ENCODE measurements at regions not wholly inside any gene's neighbourhood (a gene's known extent, or its start where the extent isn't known, plus 50 kb on each side); places are given as distances from the start of the nearest gene placed in this dataset.

- TF ChIP-seq ZNF574 (CRISPR knock-in tag; IDR thresholded peaks at IDR 0.05) (no peak), ZNF350 (CRISPR knock-in tag; IDR thresholded peaks at IDR 0.05; ENCODE audit: borderline replicate concordance, low read depth) (no peak), FOXC1 (CRISPR knock-in tag; IDR thresholded peaks at IDR 0.05; ENCODE audit: borderline replicate concordance) (no peak), CAMTA2 (CRISPR knock-in tag; IDR thresholded peaks at IDR 0.05; ENCODE audit: borderline replicate concordance) (no peak), ZNF460 (CRISPR knock-in tag; IDR thresholded peaks at IDR 0.05; ENCODE audit: borderline replicate concordance) (no peak), ZNF451 (CRISPR knock-in tag; IDR thresholded peaks at IDR 0.05) (no peak), ZBTB42 (CRISPR knock-in tag; IDR thresholded peaks at IDR 0.05) (no peak), ZFP36 (IDR thresholded peaks at IDR 0.05; ENCODE audit: borderline replicate concordance, low read depth, low read length, partially characterized antibody) (no peak), ISL2 (CRISPR knock-in tag; IDR thresholded peaks at IDR 0.05) (peak; percentile 82), HNF4G (IDR thresholded peaks at IDR 0.05; ENCODE audit: borderline replicate concordance, low read depth, low read length) (no peak), HNF4G (CRISPR knock-in tag; IDR thresholded peaks at IDR 0.05; ENCODE audit: borderline replicate concordance, low read depth) (no peak), HIC2 (CRISPR knock-in tag; IDR thresholded peaks at IDR 0.05; ENCODE audit: low read depth) (no peak), REL (CRISPR knock-in tag; conservative IDR thresholded peaks at IDR 0.05) (no peak), TFDP1 (CRISPR knock-in tag; IDR thresholded peaks at IDR 0.05; ENCODE audit: borderline replicate concordance) (no peak), HDAC1 (CRISPR knock-in tag; IDR thresholded peaks at IDR 0.05) (no peak), NR2F2 (IDR thresholded peaks at IDR 0.05; ENCODE audit: borderline replicate concordance, low read depth) (0 out of 2 replicates have a peak, but pooled peaks have one; percentile 24), ZSCAN29 (CRISPR knock-in tag; conservative IDR thresholded peaks at IDR 0.05) (0 out of 2 replicates have a peak, but pooled peaks have one; percentile 78), ZNF12 (CRISPR knock-in tag; IDR thresholded peaks at IDR 0.05) (no peak; the same call in 1 of the 2 replicates), NFE2L2 (IDR thresholded peaks at IDR 0.05; ENCODE audit: low read length) (no peak), SNRNP70 (IDR thresholded peaks at IDR 0.05; ENCODE audit: low read depth, low read length) (no peak), GFI1 (CRISPR knock-in tag; IDR thresholded peaks at IDR 0.05; ENCODE audit: borderline replicate concordance) (no peak), NR2C2 (CRISPR knock-in tag; IDR thresholded peaks at IDR 0.05; ENCODE audit: borderline replicate concordance) (peak; percentile 47; the same call in 1 of the 2 replicates), ESRRA (CRISPR knock-in tag; IDR thresholded peaks at IDR 0.05; ENCODE audit: low read depth) (no peak), FOXP4 (CRISPR knock-in tag; IDR thresholded peaks at IDR 0.05) (peak; percentile 93)
Observed at GRCh38 chr6:144652292-144652891, 367.3 kb downstream of the UTRN start (continued).

Data from HepG2 (cell line).